ENCODE measurements at regions not wholly inside any gene's neighbourhood (a gene's known extent, or its start where the extent isn't known, plus 50 kb on each side); places are given as distances from the start of the nearest gene placed in this dataset.

GRCh38 chr1:239814306-239814881 is 277.3 kb upstream of the FMN2 start:
- DNase-seq (peak; percentile 69), ATAC-seq (peak; percentile 87)
- Mint-ChIP-seq H3K9me3 (ENCODE audit: low read depth) (no peaks in the 10 kb centered on the region), H3K27me3 (no peaks in the 10 kb centered on the region), H3K4me1 (peaks cover 43% of the 10 kb centered on the region), H3K4me3 (no peak overlapping the region), H3K36me3 (ENCODE audit: low read depth) (no peaks in the 10 kb centered on the region), H3K27ac (peak overlapping the region; percentile 32)
- intact Hi-C loops (cut with DNase I, micrococcal nuclease) = loop anchor here (1.0 to 5.0 kb wide), 3 partner anchors 22 to 95 kb away; no protein-coding TSS in a partner anchor
- ChIA-PET CTCF (interaction anchor here (0.7 to 0.9 kb wide), 2 partner anchors 78 to 96 kb away, joined by 3 read pairs; no protein-coding TSS in a partner anchor), POLR2A (interaction anchor here (1.5 kb wide), 1 partner anchor 96 kb away, joined by 6 read pairs; no protein-coding TSS in a partner anchor)

GRCh38 chr1:239815074-239815473 is 276.6 kb upstream of the FMN2 start:
- Mint-ChIP-seq H3K4me3 (no peak overlapping the region), H3K9me3 (ENCODE audit: low read depth) (no peaks in the 10 kb centered on the region), H3K27me3 (no peaks in the 10 kb centered on the region), H3K4me1 (peaks cover 38% of the 10 kb centered on the region), H3K27ac (no peak overlapping the region), H3K36me3 (ENCODE audit: low read depth) (no peaks in the 10 kb centered on the region)
- ChIA-PET POLR2A (interaction anchor here (1.5 kb wide), 1 partner anchor 96 kb away, joined by 6 read pairs; no protein-coding TSS in a partner anchor), CTCF (interaction anchor here (1.0 kb wide), 1 partner anchor 23 kb away, joined by 3 read pairs; no protein-coding TSS in a partner anchor)
- intact Hi-C loops (cut with DNase I, micrococcal nuclease) = loop anchor here (2.0 to 5.0 kb wide), 2 partner anchors 22 to 228 kb away; no protein-coding TSS in a partner anchor
- DNase-seq = peak; percentile 21
- ATAC-seq = peak; percentile 20

GRCh38 chr1:239816081-239816782 is 275.5 kb upstream of the FMN2 start:
- no peaks in the 10 kb centered on the region for H3K36me3 Mint-ChIP-seq (ENCODE audit: low read depth)
- no peak overlapping the region for H3K4me3 Mint-ChIP-seq
- CTCF ChIA-PET = interaction anchor here (1.0 to 1.5 kb wide), 4 partner anchors 24 to 139 kb away, joined by 3 to 5 read pairs (median 3); no protein-coding TSS in a partner anchor
- no peak overlapping the region for H3K27ac Mint-ChIP-seq
- POLR2A ChIA-PET = no interaction called here
- DNase-seq = no peak
- ATAC-seq = no peak
- H3K9me3 Mint-ChIP-seq (ENCODE audit: low read depth) = no peaks in the 10 kb centered on the region
- intact Hi-C loops (cut with DNase I, micrococcal nuclease) = loop anchor here in 1 of 2 experiments (5.0 kb wide), 1 partner anchor 229 kb away; no protein-coding TSS in a partner anchor
- no peaks in the 10 kb centered on the region for H3K27me3 Mint-ChIP-seq
- H3K4me1 Mint-ChIP-seq = peaks cover 29% of the 10 kb centered on the region

GRCh38 chr1:239817276-239817675 is 274.4 kb upstream of the FMN2 start:
- intact Hi-C loops (cut with DNase I, micrococcal nuclease) = loop anchor here in 1 of 2 experiments (5.0 kb wide), 1 partner anchor 230 kb away; no protein-coding TSS in a partner anchor
- POLR2A ChIA-PET = no interaction called here
- DNase-seq = no peak
- no peaks in the 10 kb centered on the region for H3K27me3 Mint-ChIP-seq
- H3K4me3 Mint-ChIP-seq = no peak overlapping the region
- CTCF ChIA-PET = interaction anchor here (0.5 to 1.5 kb wide), 5 partner anchors 12 to 1579 kb away, joined by 3 to 5 read pairs (median 3); no protein-coding TSS in a partner anchor
- no peaks in the 10 kb centered on the region for H3K9me3 Mint-ChIP-seq (ENCODE audit: low read depth)
- peaks cover 19% of the 10 kb centered on the region for H3K4me1 Mint-ChIP-seq
- ATAC-seq = no peak
- no peaks in the 10 kb centered on the region for H3K36me3 Mint-ChIP-seq (ENCODE audit: low read depth)
- H3K27ac Mint-ChIP-seq = no peak overlapping the region

GRCh38 chr1:239817801-239818200 is 273.9 kb upstream of the FMN2 start:
- Mint-ChIP-seq H3K27me3 (no peaks in the 10 kb centered on the region), H3K4me3 (no peak overlapping the region), H3K9me3 (ENCODE audit: low read depth) (no peaks in the 10 kb centered on the region), H3K36me3 (ENCODE audit: low read depth) (no peaks in the 10 kb centered on the region), H3K27ac (no peak overlapping the region), H3K4me1 (peaks cover 19% of the 10 kb centered on the region)
- POLR2A ChIA-PET = no interaction called here
- intact Hi-C loops (cut with DNase I, micrococcal nuclease) = loop anchor here in 1 of 2 experiments (2.0 to 5.0 kb wide), 2 partner anchors 230 to 509 kb away; no protein-coding TSS in a partner anchor
- ATAC-seq = no peak
- CTCF ChIA-PET = interaction anchor here (0.5 to 1.5 kb wide), 5 partner anchors 13 to 1580 kb away, joined by 3 to 5 read pairs (median 3); no protein-coding TSS in a partner anchor
- DNase-seq = no peak

GRCh38 chr1:239819096-239819495 is 272.6 kb upstream of the FMN2 start:
- Mint-ChIP-seq H3K9me3 (ENCODE audit: low read depth) (no peaks in the 10 kb centered on the region), H3K4me3 (no peak overlapping the region), H3K4me1 (peaks cover 17% of the 10 kb centered on the region), H3K27me3 (no peaks in the 10 kb centered on the region), H3K27ac (no peak overlapping the region), H3K36me3 (ENCODE audit: low read depth) (no peaks in the 10 kb centered on the region)
- intact Hi-C loops (cut with DNase I, micrococcal nuclease) = loop anchor here in 1 of 2 experiments (1.0 to 5.0 kb wide), 3 partner anchors 232 to 510 kb away; no protein-coding TSS in a partner anchor
- DNase-seq = peak; percentile 24
- ChIA-PET POLR2A (no interaction called here), CTCF (interaction anchor here (1.3 to 1.6 kb wide), 2 partner anchors 36 to 100 kb away, joined by 3 to 6 read pairs; no protein-coding TSS in a partner anchor)
- no peak for ATAC-seq

GRCh38 chr1:239819756-239820250 is 271.9 kb upstream of the FMN2 start:
- H3K9me3 Mint-ChIP-seq (ENCODE audit: low read depth) = no peaks in the 10 kb centered on the region
- intact Hi-C loops (cut with DNase I, micrococcal nuclease) = loop anchor here in 1 of 2 experiments (1.0 to 5.0 kb wide), 3 partner anchors 233 to 511 kb away; no protein-coding TSS in a partner anchor
- ChIA-PET POLR2A (no interaction called here), CTCF (interaction anchor here (1.6 kb wide), 1 partner anchor 100 kb away, joined by 6 read pairs; no protein-coding TSS in a partner anchor)
- H3K27ac Mint-ChIP-seq = no peak overlapping the region
- peaks cover 11% of the 10 kb centered on the region for H3K4me1 Mint-ChIP-seq
- no peaks in the 10 kb centered on the region for H3K27me3 Mint-ChIP-seq
- no peak overlapping the region for H3K4me3 Mint-ChIP-seq
- no peak for DNase-seq
- no peaks in the 10 kb centered on the region for H3K36me3 Mint-ChIP-seq (ENCODE audit: low read depth)
- no peak for ATAC-seq

GRCh38 chr1:239823852-239824251 is 267.8 kb upstream of the FMN2 start:
- no peaks in the 10 kb centered on the region for H3K27me3 Mint-ChIP-seq
- ChIA-PET CTCF (no interaction called here), POLR2A (no interaction called here)
- no peak overlapping the region for H3K4me3 Mint-ChIP-seq
- H3K4me1 Mint-ChIP-seq = no peaks in the 10 kb centered on the region
- no peaks in the 10 kb centered on the region for H3K36me3 Mint-ChIP-seq (ENCODE audit: low read depth)
- DNase-seq (no peak), ATAC-seq (no peak)
- intact Hi-C loops (cut with DNase I, micrococcal nuclease) = no loop called here
- H3K27ac Mint-ChIP-seq = no peak overlapping the region
- no peaks in the 10 kb centered on the region for H3K9me3 Mint-ChIP-seq (ENCODE audit: low read depth)

GRCh38 chr1:239826211-239826610 is 265.5 kb upstream of the FMN2 start:
- Mint-ChIP-seq H3K4me1 (no peaks in the 10 kb centered on the region), H3K27me3 (no peaks in the 10 kb centered on the region), H3K36me3 (ENCODE audit: low read depth) (no peaks in the 10 kb centered on the region), H3K4me3 (no peak overlapping the region), H3K27ac (no peak overlapping the region), H3K9me3 (ENCODE audit: low read depth) (no peaks in the 10 kb centered on the region)
- no peak for ATAC-seq
- no peak for DNase-seq
- CTCF ChIA-PET = no interaction called here
- intact Hi-C loops (cut with DNase I, micrococcal nuclease) = no loop called here
- POLR2A ChIA-PET = no interaction called here

GRCh38 chr1:239826736-239827135 is 264.9 kb upstream of the FMN2 start:
- ChIA-PET CTCF (no interaction called here), POLR2A (no interaction called here)
- no peaks in the 10 kb centered on the region for H3K4me1 Mint-ChIP-seq
- no peak overlapping the region for H3K27ac Mint-ChIP-seq
- no peaks in the 10 kb centered on the region for H3K9me3 Mint-ChIP-seq (ENCODE audit: low read depth)
- intact Hi-C loops (cut with DNase I, micrococcal nuclease) = no loop called here
- no peaks in the 10 kb centered on the region for H3K27me3 Mint-ChIP-seq
- H3K4me3 Mint-ChIP-seq = no peak overlapping the region
- H3K36me3 Mint-ChIP-seq (ENCODE audit: low read depth) = no peaks in the 10 kb centered on the region
- no peak for ATAC-seq
- DNase-seq = no peak

GRCh38 chr1:239829535-239829934 is 262.1 kb upstream of the FMN2 start:
- H3K4me1 Mint-ChIP-seq = peaks cover 8% of the 10 kb centered on the region
- POLR2A ChIA-PET = no interaction called here
- no peak overlapping the region for H3K4me3 Mint-ChIP-seq
- H3K9me3 Mint-ChIP-seq (ENCODE audit: low read depth) = no peaks in the 10 kb centered on the region
- no peaks in the 10 kb centered on the region for H3K27me3 Mint-ChIP-seq
- no peaks in the 10 kb centered on the region for H3K36me3 Mint-ChIP-seq (ENCODE audit: low read depth)
- DNase-seq = no peak
- CTCF ChIA-PET = no interaction called here
- intact Hi-C loops (cut with DNase I, micrococcal nuclease) = no loop called here
- no peak for ATAC-seq
- H3K27ac Mint-ChIP-seq = no peak overlapping the region
